Activated CD4-positive, alpha-beta memory T cell treated with anti-CD3 and anti-CD28 coated beads for 36 hours (primary cell): ENCODE measurements at regions not wholly inside any gene's neighbourhood (a gene's known extent, or its start where the extent isn't known, plus 50 kb on each side); places are given as distances from the start of the nearest gene placed in this dataset.

Experiments used
- CTCF ChIA-PET: fragments of 350-600 bp; sonication (Branson Sonifier 250); formaldehyde crosslinking; loops from one replicate; lab custom pipeline; 2021; ENCODE audit warnings: antibody characterized with exemption, inconsistent platforms; lab: Charles Lee
- POLR2A ChIA-PET: fragments of 350-600 bp; sonication (Branson Sonifier 250); formaldehyde crosslinking; loops from one replicate; lab custom pipeline; 2021; ENCODE audit warnings: antibody characterized with exemption; lab: Charles Lee
- DNase-seq: peaks from one replicate; pipeline ENCODE4 v3.0.0-alpha.2; 2020
- H3K27ac Mint-ChIP-seq: one replicate; pipeline ENCODE4 v1.8.0; 2021; ENCODE audit warnings: mixed read lengths
- H3K27me3 Mint-ChIP-seq: one replicate; pipeline ENCODE4 v1.8.0; 2021; ENCODE audit warnings: mixed read lengths
- H3K36me3 Mint-ChIP-seq: one replicate; pipeline ENCODE4 v1.8.0; 2021; ENCODE audit warnings: mixed read lengths
- H3K4me1 Mint-ChIP-seq: one replicate; pipeline ENCODE4 v1.8.0; 2021; ENCODE audit warnings: low read depth, mixed read lengths
- H3K4me3 Mint-ChIP-seq: one replicate; pipeline ENCODE4 v1.8.0; 2021; ENCODE audit warnings: mild to moderate bottlenecking, mixed read lengths
- H3K9me3 Mint-ChIP-seq: one replicate; pipeline ENCODE4 v1.8.0; 2021; ENCODE audit warnings: mixed read lengths
- intact Hi-C: fragments of 100-400 bp; cut with micrococcal nuclease; formaldehyde crosslinking; loops from one replicate; pipeline ENCODE4 v1.15.1; 2023

DNA sequence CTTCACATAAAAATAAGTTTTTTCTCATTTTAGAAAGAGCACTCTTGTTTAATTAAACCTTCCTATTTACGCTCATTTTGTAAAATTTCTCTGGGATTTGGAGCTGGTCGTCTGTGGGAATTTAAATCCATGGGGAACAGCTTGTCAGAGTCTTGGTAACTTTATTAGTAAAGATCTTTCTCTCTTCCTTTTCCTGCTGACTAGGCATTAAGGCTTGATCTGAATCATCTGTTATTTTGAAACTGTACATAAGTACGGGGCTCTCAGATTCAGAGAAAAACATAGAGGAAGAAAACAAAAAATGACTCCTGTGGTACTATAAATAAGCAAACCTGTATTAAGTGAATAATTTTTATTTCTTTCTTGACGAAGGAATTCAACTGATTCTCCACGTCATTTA is 150.2 kb downstream of the ST6GAL2 start:
- intact Hi-C loops: no loop called here
- H3K9me3 Mint-ChIP-seq: no peaks in the 10 kb centered on the region
- H3K27me3 Mint-ChIP-seq: no peaks in the 10 kb centered on the region
- H3K36me3 Mint-ChIP-seq: no peaks in the 10 kb centered on the region
- CTCF ChIA-PET: no interaction called here
- POLR2A ChIA-PET: no interaction called here
- no peak overlapping the region for H3K4me3 Mint-ChIP-seq
- H3K27ac Mint-ChIP-seq: no peak overlapping the region
- no peaks in the 10 kb centered on the region for H3K4me1 Mint-ChIP-seq
- DNase-seq: no peak

DNA sequence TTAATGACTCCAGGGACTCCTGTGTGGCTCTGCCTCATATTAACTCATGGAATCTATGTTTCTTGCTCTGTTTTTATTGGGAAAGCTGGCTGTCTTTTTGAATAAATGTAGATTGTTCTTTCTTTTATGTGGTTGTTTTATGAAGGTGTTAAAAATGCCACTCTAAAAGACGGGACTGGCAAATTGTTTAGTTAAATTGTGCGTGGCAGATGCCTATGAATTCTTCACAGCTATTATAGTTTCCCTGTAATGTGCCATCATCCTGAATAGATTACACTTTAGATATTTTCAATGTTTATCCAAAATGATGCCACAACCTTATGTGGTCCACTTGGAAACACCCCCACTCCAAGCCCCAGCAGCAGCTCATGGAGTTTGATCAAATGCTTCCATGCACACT is 149.7 kb downstream of the ST6GAL2 start:
- H3K36me3 Mint-ChIP-seq: no peaks in the 10 kb centered on the region
- CTCF ChIA-PET: no interaction called here
- no peak for DNase-seq
- POLR2A ChIA-PET: no interaction called here
- H3K4me1 Mint-ChIP-seq: no peaks in the 10 kb centered on the region
- no peaks in the 10 kb centered on the region for H3K27me3 Mint-ChIP-seq
- H3K4me3 Mint-ChIP-seq: no peak overlapping the region
- no peaks in the 10 kb centered on the region for H3K9me3 Mint-ChIP-seq
- H3K27ac Mint-ChIP-seq: no peak overlapping the region
- intact Hi-C loops: no loop called here

DNA sequence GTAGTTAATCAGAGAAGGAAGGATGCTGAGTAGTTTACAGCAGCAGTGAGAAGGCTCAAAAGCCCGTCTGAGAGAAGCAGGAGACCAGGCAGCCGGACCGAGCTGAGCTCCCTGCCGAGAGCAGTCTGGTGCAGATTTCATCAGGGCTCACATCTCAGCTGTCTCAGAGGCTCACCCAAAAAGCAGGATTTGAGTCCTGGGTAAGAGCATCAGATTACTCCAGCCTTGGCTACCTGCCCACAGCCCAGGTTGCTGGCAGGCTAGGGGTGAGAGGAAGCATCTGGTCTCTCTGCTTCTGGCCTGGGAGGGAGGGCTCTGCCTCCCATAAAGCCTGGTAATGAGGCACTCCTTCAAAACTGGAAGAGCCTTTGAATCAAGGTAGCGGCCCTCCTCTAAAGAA is 140.5 kb downstream of the ST6GAL2 start:
- H3K27ac Mint-ChIP-seq: no peak overlapping the region
- H3K36me3 Mint-ChIP-seq: no peaks in the 10 kb centered on the region
- intact Hi-C loops: no loop called here
- ChIA-PET CTCF (no interaction called here), POLR2A (no interaction called here)
- no peaks in the 10 kb centered on the region for H3K27me3 Mint-ChIP-seq
- no peaks in the 10 kb centered on the region for H3K9me3 Mint-ChIP-seq
- H3K4me3 Mint-ChIP-seq: no peak overlapping the region
- no peaks in the 10 kb centered on the region for H3K4me1 Mint-ChIP-seq
- DNase-seq: no peak

DNA sequence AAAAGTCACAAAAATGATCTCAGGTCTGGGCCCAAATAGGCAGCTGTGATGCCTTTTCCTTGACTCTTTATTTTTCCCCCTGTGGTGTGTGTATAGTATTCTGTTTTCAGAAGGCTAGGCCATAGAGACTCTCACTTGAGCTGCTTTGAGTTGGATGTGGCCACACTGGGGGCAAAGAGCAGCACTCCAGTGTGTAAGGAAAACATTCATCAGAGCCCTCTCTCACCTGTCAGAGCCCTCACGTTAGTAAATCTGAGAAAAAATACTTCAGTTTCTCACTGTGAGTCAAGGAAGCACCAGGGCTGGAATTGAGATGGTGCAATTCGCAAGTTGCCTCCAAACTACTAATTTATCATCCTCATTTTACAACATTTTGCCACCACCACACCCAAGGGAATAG is 136.1 kb downstream of the ST6GAL2 start:
- DNase-seq: no peak
- Mint-ChIP-seq H3K36me3 (no peaks in the 10 kb centered on the region), H3K9me3 (no peaks in the 10 kb centered on the region), H3K27me3 (no peaks in the 10 kb centered on the region), H3K4me3 (no peak overlapping the region), H3K4me1 (no peaks in the 10 kb centered on the region), H3K27ac (no peak overlapping the region)
- intact Hi-C loops: no loop called here
- POLR2A ChIA-PET: no interaction called here
- CTCF ChIA-PET: no interaction called here
